HG02943 (cell line): ENCODE measurements at regions not wholly inside any gene's neighbourhood (a gene's known extent, or its start where the extent isn't known, plus 50 kb on each side); places are given as distances from the start of the nearest gene placed in this dataset.
"Not testable (repeated sequence)": the region's sequence is repeated elsewhere in the genome, so short reads cannot be mapped to it uniquely, and the experiment has no call there.

Experiments used
- ATAC-seq: cut with Tn5 transposase; IDR thresholded peaks from one replicate; pipeline ENCODE4 v1.9.1; 2021; ENCODE audit warnings: mild to moderate bottlenecking, low read depth, moderate library complexity; ENCODE audit not compliant: unreplicated experiment

DNA sequence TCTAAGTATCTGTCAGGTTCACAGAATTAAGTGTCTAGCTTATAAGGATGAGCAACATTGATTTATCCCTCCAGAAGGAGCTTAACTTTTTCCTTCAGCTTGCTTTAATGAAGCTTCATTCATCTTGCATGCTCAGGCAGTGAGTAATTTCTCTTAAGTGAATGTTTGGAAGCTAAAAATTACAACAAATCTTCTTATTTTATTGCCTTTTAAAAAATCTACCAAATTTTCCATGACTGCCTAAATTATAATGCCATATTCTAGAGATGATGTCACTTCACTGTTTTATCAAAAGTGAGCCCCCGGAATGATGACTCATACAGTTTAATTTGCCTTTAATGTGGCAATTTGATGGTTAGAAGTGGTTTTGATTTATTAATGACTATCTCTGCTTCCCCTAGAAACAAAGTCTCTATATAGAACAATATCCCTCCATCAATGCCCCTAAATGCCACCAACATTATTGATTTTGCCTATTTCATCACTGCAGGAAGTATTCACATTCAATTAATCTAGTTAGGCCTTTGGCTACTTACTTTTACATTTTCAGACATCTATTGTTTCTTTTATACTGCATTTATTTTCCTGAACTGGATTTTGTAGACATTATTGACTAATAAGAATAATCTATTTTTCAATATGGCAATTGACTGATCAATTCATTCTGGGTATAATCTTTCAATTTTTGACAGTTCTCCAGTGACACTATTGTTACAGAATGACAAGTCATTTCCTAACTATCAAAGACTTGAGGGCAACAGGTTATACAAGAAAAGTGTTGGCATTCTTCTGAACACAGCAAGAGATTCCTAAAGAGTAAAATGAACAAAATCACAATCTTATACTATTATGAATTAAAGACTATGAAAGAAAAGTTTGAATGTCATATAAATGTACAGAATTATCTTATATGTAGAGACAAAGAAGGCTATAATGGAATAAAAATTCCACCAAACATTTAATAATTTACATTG lies 139.3 kb upstream of the ODAD2 start:
- ATAC-seq = no peak

DNA sequence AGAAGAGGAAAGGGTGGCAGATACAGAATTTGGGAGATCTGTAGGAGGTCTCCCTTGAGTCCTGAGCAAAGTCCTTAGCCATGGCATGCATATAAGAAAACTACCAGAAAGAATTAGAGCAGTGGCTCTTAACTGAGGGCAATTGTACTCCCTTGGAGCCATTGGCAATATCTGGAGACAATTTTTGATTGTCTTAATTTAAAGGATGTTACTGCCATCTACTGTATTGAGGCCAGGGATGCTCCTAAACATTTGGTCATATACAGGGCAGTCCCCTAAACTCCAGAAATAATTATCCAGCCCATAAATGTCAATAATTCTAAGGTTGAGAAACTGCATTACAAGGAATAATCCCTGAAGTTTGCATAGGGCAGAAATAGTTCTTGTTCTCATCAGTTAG lies 136.4 kb upstream of the ODAD2 start:
- no peak for ATAC-seq

DNA sequence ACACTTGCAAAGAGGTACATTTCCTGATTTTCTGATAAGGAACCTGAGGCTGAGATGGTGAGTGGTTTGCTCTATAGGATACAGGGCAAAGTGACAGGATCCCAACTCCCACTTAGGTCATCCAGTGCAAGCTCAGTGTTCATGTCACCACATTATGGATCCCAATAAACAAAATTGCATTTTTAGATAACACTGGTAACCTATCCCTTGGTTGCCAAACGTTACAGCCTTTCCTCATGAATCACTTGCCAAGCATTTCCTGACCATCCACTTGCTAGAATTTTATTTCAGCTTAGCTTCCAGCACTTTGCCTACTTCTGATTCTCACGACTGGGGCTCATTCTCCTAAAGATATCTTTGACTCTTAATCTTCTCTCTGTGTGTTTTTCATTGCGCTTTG lies 131.4 kb upstream of the ODAD2 start:
- ATAC-seq = no peak

DNA sequence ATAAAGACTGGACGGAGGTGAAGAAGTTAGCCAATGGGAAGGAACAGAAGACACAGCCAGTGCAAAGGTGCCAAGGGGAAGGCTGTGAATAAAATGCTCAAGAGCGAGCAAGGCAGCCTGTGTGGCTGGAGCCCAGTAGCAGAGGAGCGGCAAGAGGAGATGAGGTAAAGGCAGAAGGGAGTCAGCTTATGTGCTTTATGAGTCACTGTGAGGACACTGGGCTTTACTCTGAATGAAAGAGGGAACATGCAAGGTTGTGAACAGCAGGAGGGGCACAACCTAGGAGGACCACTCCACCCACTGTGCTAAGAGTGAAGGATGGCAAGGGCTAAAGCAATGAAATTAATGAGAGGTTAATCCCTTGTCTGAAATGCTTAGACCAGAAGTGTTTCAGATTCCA lies 129.0 kb upstream of the ODAD2 start:
- no peak for ATAC-seq

DNA sequence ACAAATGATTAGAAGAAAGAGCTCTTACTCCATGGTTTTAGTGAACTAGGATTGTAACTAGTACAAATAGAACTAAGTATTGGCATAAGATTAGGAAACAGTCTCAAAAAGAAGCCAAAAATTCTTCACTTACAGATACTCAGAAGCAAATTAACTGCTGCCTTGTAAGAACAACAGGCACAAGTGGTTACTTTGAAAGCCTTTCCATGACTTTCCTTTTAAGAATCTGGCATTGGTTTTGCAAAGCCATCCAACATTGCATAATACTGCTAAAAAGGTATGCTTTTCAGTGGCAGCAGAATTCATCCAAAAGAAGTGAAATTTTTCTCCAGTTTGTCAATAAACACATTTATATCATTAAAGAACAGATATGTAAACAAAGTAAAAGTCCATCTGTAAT lies 126.8 kb upstream of the ODAD2 start:
- ATAC-seq = no peak

DNA sequence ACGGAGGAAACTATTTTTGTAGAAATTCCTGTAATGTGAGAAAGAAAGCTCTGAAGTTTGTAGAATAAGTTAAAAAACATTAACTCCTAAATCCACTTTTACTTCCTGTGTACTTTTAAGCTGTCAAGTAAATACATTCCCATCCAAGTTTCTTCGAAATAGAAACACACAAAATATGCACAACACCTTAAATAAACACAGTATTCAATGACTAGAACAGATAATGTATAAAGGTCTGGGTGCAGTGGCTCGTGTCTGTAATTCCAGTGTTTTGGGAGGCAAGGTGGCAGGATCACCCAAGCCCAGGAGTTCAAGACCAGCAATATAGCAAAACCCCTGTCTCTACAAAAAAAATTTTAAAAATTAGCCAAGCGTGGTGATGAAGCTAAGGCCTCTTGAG lies 121.9 kb upstream of the ODAD2 start:
- no peak for ATAC-seq

DNA sequence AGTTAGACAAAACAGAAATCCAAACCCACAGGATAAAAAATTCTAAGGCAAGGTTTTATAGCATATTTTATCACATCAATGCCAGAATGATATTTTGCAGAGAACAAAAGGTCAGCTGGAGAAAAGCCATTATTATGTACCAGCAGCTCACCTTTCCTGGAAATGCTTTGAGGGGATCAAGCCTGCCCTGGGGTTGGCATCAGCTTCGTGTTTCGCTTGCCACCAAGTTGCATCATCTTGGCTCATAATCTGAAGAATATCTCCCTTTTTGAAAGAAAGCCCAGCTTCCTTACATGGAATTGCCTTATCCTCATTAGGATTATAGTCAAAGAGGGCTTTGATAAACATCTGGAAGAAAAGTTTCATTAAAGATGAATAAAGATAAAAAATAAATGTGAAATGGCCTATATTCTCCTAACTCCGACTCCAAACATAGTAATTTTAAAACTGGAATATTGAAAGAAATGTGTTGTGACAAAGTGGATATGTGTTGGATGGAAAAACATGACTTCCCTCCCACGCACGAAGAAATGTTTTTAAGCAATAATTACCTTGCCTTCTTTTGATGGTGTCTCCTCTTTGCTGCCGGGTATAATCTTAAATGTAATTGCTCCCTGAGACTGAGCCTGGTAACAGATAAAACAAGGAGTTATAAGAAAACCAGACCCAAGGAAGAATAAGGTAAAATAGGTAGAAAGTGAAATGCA lies 121.3 kb upstream of the ODAD2 start:
- ATAC-seq = no peak

DNA sequence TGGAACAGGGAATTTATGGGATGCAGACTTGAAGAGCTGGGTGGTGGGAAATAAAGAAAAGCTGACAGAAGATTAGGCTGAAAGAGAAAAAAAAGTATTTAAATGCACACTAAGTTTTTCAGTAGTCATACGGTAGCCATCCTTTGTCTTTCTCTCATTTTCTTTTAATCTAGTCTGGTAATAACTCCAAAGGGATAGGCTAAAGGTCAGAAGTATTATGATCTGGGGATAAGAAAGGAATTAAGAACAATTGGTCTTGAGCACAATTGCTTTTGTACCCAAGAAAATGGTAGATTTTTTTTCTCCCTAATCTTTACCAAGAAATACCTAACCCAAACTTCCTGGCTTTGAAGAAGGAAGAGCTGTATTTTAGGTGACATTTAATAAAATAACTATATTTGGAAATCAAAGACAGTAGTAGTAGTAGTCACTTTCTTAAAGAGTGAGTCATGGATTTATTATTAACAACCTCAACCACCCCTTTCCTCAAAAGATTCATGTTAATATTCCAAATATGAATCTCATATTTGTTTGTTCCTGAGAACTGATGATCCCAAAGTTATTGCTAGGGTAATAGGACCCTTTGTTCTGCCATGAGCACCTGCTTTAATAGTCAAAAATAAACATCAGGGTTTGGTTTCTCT lies 120.2 kb upstream of the ODAD2 start:
- no peak for ATAC-seq

DNA sequence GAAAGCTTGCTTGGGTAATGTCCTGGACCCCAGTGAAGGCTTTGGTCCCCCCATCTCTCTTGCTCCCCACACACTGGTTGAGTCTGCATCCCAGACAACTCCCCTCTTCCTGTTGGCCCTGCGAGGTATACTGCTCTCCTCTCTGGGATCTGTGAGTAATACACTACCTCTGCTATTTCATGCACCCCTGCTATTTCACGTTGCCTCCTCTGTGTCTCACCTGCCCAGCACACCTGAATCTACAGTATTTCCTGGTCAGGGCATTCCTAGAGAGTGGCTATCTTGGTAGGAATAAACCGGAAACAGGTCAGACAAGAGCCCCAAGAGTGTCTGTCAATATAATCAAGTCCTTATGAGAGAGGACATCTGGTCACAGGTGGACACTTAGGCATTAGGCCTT lies 114.3 kb upstream of the ODAD2 start:
- no peak for ATAC-seq

DNA sequence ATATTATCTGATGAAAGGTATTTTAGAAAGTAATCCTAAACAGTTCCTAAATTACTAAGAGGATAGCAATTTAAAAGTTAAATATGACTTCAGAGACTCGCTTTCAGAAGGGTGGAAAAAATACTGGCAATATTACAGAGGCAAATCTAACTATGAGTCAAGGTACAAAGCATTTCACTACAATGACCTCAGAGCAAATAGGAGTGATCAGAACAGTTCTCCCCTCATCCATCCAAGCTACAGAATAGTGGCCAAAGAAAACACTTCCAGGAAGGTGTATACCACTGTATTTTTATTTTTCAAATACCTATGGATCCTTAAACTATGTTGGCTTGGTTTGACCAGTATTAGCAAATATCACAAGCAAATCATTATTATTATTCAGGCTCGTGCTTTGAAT lies 112.8 kb upstream of the ODAD2 start:
- no peak for ATAC-seq

DNA sequence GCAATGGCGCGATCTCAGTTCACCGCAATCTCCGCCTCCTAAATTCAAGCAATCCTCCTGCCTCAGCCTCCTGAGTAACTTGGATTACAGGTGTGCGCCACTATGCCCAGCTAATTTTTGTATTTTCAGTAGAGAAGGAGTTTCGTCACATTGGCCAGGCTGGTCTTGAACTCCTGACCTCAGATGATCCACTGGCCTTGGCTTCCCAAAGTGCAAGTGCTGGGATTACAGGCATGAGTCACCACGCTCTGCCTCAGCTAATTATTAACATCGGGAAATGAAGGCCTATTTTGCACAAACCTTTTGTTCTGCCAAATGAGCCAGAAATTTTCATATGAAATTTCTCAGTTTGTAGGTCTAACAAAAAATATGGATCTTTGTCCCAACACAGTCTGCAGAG lies 106.7 kb upstream of the ODAD2 start:
- ATAC-seq = no peak

DNA sequence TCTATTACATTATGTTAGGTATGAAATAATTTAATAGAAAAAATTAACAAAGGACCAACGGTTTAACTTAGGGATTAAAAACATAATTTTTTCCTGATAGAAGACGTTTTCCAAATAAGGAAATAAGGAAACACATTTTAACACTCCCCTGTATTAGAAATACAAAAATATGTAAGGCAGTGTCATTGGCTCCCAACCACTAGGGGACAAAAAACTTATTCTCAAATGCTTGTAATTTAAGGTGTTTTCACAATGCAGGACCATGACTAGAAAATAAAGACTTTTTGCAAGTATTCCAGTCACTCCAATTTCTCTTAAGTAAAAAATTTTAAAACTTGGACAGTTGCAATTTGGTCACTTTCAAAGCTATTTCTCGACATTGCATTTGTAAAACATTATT lies 98.8 kb upstream of the ODAD2 start:
- ATAC-seq = no peak

DNA sequence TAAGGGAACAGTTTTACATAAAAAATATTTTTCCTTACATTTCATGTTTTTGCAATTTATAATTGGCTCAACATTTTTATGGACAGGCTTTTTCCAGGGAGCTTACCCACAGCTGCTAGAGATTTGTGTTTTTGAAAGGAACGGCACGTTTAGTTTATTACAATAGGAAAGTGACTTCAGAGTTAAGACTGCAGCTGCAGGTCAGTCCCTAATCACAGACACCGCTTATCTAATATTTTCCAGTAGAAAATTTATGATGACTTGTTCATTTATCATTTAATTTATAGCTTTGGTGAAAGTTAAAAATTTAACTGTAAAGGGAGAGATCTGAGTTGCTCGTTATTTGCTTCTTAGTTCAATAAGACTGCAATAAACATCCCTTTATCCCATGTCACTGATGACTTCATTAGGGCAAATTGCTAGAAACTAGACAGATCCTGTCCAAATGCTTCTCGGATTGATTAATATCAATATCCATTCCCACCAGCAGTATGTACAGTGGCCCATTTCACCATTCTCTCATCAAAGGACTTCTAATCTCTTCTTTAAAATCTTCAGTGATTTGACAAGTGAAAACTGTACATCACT lies 97.0 kb upstream of the ODAD2 start:
- no peak for ATAC-seq

DNA sequence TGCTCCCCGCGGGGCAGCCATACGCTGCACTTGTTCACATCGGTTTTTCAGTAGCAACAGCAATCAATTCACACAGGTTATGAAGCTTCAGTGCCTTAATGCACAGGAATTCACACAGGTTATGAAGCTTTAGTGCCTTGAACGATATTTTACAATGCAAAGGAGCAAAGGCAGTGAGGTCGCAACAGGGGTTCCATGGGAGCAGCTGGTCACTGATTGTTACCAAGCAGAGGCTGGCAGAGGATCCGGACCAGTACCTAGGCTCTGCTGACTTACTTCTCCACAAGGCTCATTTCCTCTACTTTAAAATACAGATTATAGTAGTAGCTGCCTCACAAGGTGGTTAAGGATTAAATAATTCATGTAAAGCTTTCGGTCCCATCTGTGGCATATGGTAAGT lies 95.2 kb upstream of the ODAD2 start:
- no peak for ATAC-seq

DNA sequence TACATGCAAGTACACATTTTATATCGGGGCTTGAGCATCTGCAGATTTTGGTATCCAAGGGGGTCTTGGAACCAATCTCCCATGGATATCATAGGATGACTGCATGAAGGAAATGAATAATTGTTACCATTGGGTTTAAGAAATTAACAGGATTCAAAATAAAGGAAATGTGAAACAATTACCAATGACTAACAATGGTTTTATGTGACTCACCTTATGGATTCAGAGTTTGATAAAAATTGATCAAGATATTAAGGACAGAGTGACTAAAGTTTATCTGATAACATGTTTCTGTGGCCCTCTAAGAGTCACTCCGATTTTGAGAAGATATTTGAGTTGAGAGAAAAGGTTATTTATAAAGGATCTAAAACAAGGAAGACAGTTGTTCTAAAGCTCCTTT lies 93.0 kb upstream of the ODAD2 start:
- ATAC-seq = no peak

DNA sequence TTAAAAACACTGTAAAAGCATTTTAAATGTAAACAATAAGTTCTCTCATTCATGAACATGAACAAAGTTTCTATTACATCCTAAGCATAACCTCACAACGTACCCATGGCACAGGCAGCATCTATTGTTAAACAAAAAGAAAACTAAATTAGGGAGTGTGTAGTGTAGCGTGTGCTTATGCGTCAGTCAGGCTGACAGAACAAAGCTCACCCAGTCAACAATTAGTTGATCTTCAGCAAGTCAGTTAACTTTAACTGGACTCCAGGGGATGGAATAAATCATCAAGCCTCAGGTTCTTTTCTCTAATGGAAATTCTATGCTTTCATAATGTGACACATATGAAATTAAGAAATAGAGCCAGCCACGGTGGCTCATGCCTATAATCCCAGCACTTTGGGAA lies 91.6 kb upstream of the ODAD2 start:
- no peak for ATAC-seq

DNA sequence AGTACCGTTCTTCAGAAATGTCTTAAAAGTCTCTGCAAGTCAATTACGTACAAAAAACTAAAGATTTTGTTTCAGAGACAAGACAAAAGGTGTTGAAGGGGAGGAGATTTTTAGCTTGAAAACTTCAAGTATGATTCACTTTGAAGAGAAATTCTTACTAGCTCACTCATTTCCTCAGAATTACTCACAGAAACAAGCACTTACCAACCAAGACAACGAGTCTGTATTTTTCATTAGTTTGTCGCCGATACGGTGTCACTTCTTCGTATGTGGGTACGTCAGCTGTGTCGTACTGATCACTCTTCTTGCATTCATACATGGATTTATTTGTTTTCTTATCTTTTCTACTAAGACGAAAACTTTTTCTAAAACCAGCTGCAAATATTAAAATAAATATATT lies 90.6 kb upstream of the ODAD2 start:
- ATAC-seq = no peak

DNA sequence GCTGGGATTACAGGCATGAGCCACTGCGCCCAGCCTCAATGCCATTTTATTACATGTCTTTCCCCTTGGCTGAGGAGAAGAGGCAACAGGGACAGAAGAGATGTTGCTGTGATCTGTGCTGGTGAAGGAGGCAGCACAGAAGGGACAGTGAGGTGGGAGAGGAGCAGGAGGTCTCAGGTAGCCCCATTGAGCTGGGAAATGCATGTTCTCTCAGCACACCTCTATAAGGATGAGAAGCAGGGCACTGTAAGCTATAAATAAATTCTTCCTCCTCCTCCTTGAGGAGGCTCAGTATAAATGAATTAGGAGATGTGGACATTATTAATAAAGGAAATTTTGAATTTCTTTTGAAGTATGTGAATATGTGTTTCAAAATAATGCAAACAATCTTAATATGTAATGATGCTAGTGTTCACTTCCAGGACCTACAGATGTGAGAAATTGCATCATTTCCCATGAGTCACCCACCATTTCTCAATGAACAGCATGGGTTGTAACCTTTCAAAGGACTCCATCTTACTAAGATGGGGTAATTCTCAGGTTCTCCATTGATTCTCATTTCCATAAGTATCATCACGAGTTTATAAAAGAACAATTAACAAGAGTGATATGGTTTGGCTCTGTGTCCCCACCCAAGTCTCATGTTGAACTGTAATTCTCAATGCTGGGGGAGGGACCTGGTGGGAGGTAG lies 88.9 kb upstream of the ODAD2 start:
- no peak for ATAC-seq

DNA sequence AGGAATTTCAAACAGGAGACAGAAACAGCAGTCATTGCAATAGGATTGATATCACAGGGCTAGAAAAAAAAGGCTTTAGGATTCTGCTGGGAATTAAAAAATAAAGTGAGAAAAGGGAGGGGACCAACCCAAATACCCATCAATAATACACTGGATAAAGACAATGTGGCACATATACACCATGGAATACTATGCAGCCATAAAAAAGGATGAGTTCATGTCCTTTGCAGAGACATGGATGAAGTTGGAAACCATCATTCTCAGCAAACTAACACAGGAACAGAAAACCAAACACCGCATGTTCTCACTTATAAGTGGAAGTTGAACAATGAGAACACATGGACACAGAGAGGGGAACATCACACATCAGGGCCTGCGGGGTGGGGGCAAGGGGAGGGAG lies 86.9 kb upstream of the ODAD2 start:
- ATAC-seq = not testable (repeated sequence)

DNA sequence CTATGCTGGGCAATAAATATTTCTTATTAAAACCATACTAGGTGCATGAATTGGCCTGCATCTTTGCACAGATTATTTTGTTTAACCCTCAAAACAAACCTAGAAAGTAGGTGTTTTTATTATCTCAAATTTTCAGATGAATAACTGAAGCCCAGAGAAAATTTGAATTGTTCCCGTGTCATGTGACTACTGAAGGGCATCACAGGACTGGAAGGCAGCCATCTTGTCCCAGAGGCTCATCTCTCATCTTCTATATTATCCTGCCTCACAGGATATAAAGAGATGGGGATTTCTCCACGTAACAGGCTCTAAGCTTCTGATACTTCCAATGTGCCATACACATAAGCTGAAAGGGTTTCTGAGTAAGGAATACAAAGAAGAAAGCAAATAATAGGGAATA lies 84.0 kb upstream of the ODAD2 start:
- ATAC-seq = no peak

DNA sequence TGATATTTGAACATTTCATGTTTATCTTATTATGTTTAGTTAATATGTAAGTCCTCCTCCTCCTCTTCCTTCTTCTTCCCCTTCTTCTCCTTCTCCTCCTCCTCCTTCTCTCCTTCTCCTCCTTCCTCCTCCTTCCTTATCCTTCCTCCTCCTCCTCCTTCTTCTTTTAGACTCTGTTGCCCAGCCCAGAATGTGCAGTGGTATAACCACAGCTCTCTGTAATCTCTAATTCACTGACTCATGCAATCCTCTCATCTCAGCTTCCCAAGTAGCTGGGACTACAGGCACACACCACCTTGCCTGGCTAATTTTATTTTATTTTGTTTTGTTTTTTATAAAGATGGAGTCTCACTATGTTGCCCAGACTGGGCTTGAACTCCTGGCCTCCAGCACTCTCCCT lies 83.4 kb upstream of the ODAD2 start:
- ATAC-seq = no peak
